ENCODE measurements at regions not wholly inside any gene's neighbourhood (a gene's known extent, or its start where the extent isn't known, plus 50 kb on each side); places are given as distances from the start of the nearest gene placed in this dataset.

DNA sequence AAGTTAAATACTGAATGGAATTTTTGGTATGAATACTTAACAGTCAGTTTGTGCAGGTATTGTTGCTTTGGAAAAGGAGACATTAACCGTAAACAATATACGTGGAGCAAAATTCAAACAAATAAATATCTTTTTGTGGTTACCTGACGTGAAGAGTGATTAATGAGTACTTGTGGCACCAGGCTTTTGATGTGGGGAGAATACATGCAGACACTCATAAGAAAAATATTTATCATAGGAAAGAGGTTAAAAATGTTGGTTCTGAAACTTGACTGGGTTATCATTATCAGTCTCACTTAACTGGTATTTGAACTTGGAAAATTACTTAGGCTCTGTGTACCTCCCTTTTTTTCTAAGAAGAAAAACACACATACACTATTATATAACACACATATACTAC, 136.4 kb upstream of the NDST4 start:
- Histone ChIP-seq H3K27ac (ENCODE audit: low read depth in 2 of 2, low read length in 1 of 2) (no peak overlapping the region), H2AFZ (ENCODE audit: low read depth) (0 out of 2 replicates have a peak overlapping the region, but pooled peaks have one; percentile 11), H4K20me1 (ENCODE audit: insufficient read depth) (no peaks in the 10 kb centered on the region), H3K4me2 (no peak overlapping the region), H3F3A (replicated peaks; ENCODE audit: insufficient read depth) (no peaks in the 10 kb centered on the region), H3K36me3 (replicated peaks in 1 of 2; ENCODE audit: control insufficient read depth in 1 of 2, insufficient read depth in 2 of 2, low read length in 1 of 2) (no peaks in the 10 kb centered on the region), H3K4me1 (ENCODE audit: control insufficient read depth in 1 of 2, insufficient read depth in 2 of 2, low read depth in 1 of 2, low read length in 1 of 2) (no peaks in the 10 kb centered on the region), H3K9ac (no peak overlapping the region), H3K4me3 (ENCODE audit: low read depth in 2 of 2, low read length in 1 of 2) (no peak overlapping the region), H3K79me2 (ENCODE audit: insufficient read depth) (no peaks in the 10 kb centered on the region), H3K9me2 (no peaks in the 10 kb centered on the region; the same call in 1 of the 2 replicates), H3K27me3 (ENCODE audit: insufficient read depth) (no peaks in the 10 kb centered on the region), H3K9me3 (no peaks in the 10 kb centered on the region)
- no peak for TF ChIP-seq MAX (IDR thresholded peaks at IDR 0.05; ENCODE audit: low read depth)
- TF ChIP-seq JUND (IDR thresholded peaks at IDR 0.05) = no peak
- no peak for TF ChIP-seq GABPA (IDR thresholded peaks at IDR 0.05; ENCODE audit: low read depth)
- no peak for TF ChIP-seq YY1 (IDR thresholded peaks at IDR 0.05; ENCODE audit: low read depth)
- TF ChIP-seq TAF1 (IDR thresholded peaks at IDR 0.05; ENCODE audit: borderline replicate concordance, low read depth, low read length) = no peak
- no peak for TF ChIP-seq RXRA (IDR thresholded peaks at IDR 0.05; ENCODE audit: borderline replicate concordance, low read depth)
- no peak for TF ChIP-seq RFX5 (IDR thresholded peaks at IDR 0.05; ENCODE audit: low read length)
- TF ChIP-seq, protein P1, sequence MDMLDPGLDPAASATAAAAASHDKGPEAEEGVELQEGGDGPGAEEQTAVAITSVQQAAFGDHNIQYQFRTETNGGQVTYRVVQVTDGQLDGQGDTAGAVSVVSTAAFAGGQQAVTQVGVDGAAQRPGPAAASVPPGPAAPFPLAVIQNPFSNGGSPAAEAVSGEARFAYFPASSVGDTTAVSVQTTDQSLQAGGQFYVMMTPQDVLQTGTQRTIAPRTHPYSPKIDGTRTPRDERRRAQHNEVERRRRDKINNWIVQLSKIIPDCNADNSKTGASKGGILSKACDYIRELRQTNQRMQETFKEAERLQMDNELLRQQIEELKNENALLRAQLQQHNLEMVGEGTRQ (IDR thresholded peaks at IDR 0.05; ENCODE audit: borderline replicate concordance, low read depth, low read length) = no peak
- no peak for TF ChIP-seq EP300 (IDR thresholded peaks at IDR 0.05; ENCODE audit: borderline replicate concordance in 1 of 2, low read depth in 1 of 2, low read length in 1 of 2)
- no peak for TF ChIP-seq USF1 (IDR thresholded peaks at IDR 0.05; ENCODE audit: borderline replicate concordance, low read depth)
- no peak for TF ChIP-seq MXI1 (IDR thresholded peaks at IDR 0.05; ENCODE audit: low read depth, low read length)
- no peak for TF ChIP-seq FOXJ3 (CRISPR knock-in tag; IDR thresholded peaks at IDR 0.05)
- TF ChIP-seq, protein P2, sequence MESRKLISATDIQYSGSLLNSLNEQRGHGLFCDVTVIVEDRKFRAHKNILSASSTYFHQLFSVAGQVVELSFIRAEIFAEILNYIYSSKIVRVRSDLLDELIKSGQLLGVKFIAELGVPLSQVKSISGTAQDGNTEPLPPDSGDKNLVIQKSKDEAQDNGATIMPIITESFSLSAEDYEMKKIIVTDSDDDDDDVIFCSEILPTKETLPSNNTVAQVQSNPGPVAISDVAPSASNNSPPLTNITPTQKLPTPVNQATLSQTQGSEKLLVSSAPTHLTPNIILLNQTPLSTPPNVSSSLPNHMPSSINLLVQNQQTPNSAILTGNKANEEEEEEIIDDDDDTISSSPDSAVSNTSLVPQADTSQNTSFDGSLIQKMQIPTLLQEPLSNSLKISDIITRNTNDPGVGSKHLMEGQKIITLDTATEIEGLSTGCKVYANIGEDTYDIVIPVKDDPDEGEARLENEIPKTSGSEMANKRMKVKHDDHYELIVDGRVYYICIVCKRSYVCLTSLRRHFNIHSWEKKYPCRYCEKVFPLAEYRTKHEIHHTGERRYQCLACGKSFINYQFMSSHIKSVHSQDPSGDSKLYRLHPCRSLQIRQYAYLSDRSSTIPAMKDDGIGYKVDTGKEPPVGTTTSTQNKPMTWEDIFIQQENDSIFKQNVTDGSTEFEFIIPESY (IDR thresholded peaks at IDR 0.05; ENCODE audit: borderline replicate concordance, low read depth) = no peak
- TF ChIP-seq ELF1 (IDR thresholded peaks at IDR 0.05) = no peak
- no peak for DNase-seq
- WGBS (ENCODE audit: low lambda C conversion rate) = 34% methylated on average over 3 of the region's 3 CpGs
- POLR2A ChIA-PET = no interaction called here
- CTCF ChIA-PET = no interaction called here
